GM12874 (cell line): ENCODE measurements at regions not wholly inside any gene's neighbourhood (a gene's known extent, or its start where the extent isn't known, plus 50 kb on each side); places are given as distances from the start of the nearest gene placed in this dataset.

Experiments
- CTCF ChIP-seq: IDR thresholded peaks from 2 replicates; pipeline ENCODE4 v1.5.1; 2011; ENCODE audit warnings: low read depth, mild to moderate bottlenecking, control low read depth, low read length, moderate library complexity; ENCODE audit not compliant: insufficient read depth

GRCh38 chr18:67896451-67896850 lies 379.9 kb upstream of the DSEL start:
- no peak for TF ChIP-seq CTCF

GRCh38 chr18:67893916-67894315 lies 377.4 kb upstream of the DSEL start:
- no peak for TF ChIP-seq CTCF

- no peak for TF ChIP-seq CTCF
These were observed 360.4 kb upstream of the DSEL start for GRCh38 chr18:67876871-67877270.

- TF ChIP-seq CTCF = no peak
These were observed 359.4 kb upstream of the DSEL start for GRCh38 chr18:67875944-67876343.

- TF ChIP-seq CTCF = no peak
These were observed 358.5 kb upstream of the DSEL start for GRCh38 chr18:67875060-67875459.

GRCh38 chr18:67865400-67865799 lies 348.9 kb upstream of the DSEL start:
- TF ChIP-seq CTCF = no peak

- no peak for TF ChIP-seq CTCF
These were observed 348.3 kb upstream of the DSEL start for GRCh38 chr18:67864677-67865340.

GRCh38 chr18:67862069-67862468 lies 345.5 kb upstream of the DSEL start:
- no peak for TF ChIP-seq CTCF
